ENCODE measurements at regions not wholly inside any gene's neighbourhood (a gene's known extent, or its start where the extent isn't known, plus 50 kb on each side); places are given as distances from the start of the nearest gene placed in this dataset.

GRCh38 chr4:181608181-181608580, 635.0 kb upstream of the TENM3 start:
- TF ChIP-seq POLR2AphosphoS5 (IDR thresholded peaks at IDR 0.05; ENCODE audit: low read depth, low read length), result no peak
- no peak for TF ChIP-seq POLR2A (IDR thresholded peaks at IDR 0.05; ENCODE audit: low read depth, low read length)
